Stomach (tissue), 8 donors: ENCODE measurements at regions not wholly inside any gene's neighbourhood (a gene's known extent, or its start where the extent isn't known, plus 50 kb on each side); places are given as distances from the start of the nearest gene placed in this dataset.
"Not testable (repeated sequence)": the region's sequence is repeated elsewhere in the genome, so short reads cannot be mapped to it uniquely, and the experiment has no call there.

Experiments
- DNase-seq, 2 donors: peaks; one replicate each; pipeline versions ENCODE4 v3.0.0 to v3.0.0-alpha.2; 2013 to 2019
- H3K27ac ChIP-seq, 5 donors: fragments of 200-600 bp in 4 of 5; sonication (generic) in 4 of 5; one replicate each; pipeline ENCODE4 v1.5.1; 2013 to 2019; ENCODE audit warnings: mild to moderate bottlenecking in 1 of 5, moderate library complexity in 1 of 5
- H3K27me3 ChIP-seq, 3 donors: fragments of 200-600 bp; sonication (generic); one replicate each; pipeline ENCODE4 v1.5.1; 2017 to 2019; ENCODE audit warnings: mixed run types in 1 of 3
- H3K36me3 ChIP-seq, 4 donors: fragments of 200-600 bp; sonication (generic); 1 replicate in 3 of 4; 2 replicates in 1 of 4; pipeline ENCODE4 v1.5.1; 2016 to 2019
- H3K4me1 ChIP-seq, 4 donors: fragments of 200-600 bp; sonication (generic); one replicate each; pipeline ENCODE4 v1.5.1; 2016 to 2019
- H3K4me3 ChIP-seq, 4 donors: fragments of 200-600 bp; sonication (generic) in 3 of 4; one replicate each; pipeline ENCODE4 v1.5.1; 2016 to 2019; ENCODE audit warnings: mild to moderate bottlenecking in 1 of 4
- H3K9me3 ChIP-seq, 4 donors: fragments of 200-600 bp; sonication (generic); one replicate each; pipeline ENCODE4 v1.5.1; 2016 to 2019
- CTCF ChIP-seq, 7 experiments: fragments of 450-650 bp in 4 of 7; fragments of 200-600 bp in 3 of 7; sonication (generic) in 3 of 7; IDR thresholded peaks; one replicate each; pipeline ENCODE4 v1.5.1; 2016 to 2019; ENCODE audit warnings: antibody characterized with exemption in 7 of 7, control low read depth in 2 of 7, mild to moderate bottlenecking in 1 of 7
- EP300 ChIP-seq: sonication (generic); formaldehyde crosslinking; IDR thresholded peaks from one replicate; pipeline ENCODE4 v1.6.1; 2017; ENCODE audit warnings: antibody characterized with exemption
- POLR2A ChIP-seq, 4 donors: fragments of 450-650 bp; IDR thresholded peaks; one replicate each; pipeline ENCODE4 v1.6.1; 2016; ENCODE audit warnings: antibody characterized with exemption in 4 of 4, control low read depth in 2 of 4, mild to moderate bottlenecking in 1 of 4, moderate library complexity in 1 of 4
- POLR2AphosphoS5 ChIP-seq, 3 donors: sonication (generic); formaldehyde crosslinking; IDR thresholded peaks; one replicate each; pipeline ENCODE4 v1.6.1; 2016; ENCODE audit warnings: antibody characterized with exemption in 3 of 3
- WGBS, 5 donors: extraction: QIAGEN DNeasy Blood & Tissue Kit in 3 of 5; methylation state at CpG; one replicate each; pipeline versions ENCODE4 v1.1.5 to v1.1.7; 2013 to 2018; 5-methylcytosine and 5-hydroxymethylcytosine counted together
- intact Hi-C: fragments of 100-400 bp; cut with DNase I; formaldehyde crosslinking; loops from one replicate; pipeline ENCODE4 v1.15.1; 2023; ENCODE audit warnings: low total_unique reads
- donor health status: healthy with polysubstance abuse.
- donor health status: Bipolar disorder and iron deficiency.
- donor health status: healthy.

GRCh38 chr6:105867821-105868220 lies 218.3 kb upstream of the PRDM1 start:
- TF ChIP-seq POLR2A (IDR thresholded peaks at IDR 0.05) (no peak), EP300 (no peak), POLR2AphosphoS5 (IDR thresholded peaks at IDR 0.05) (no peak), CTCF (IDR thresholded peaks at IDR 0.05) (no peak)

GRCh38 chr6:105867277-105867676 lies 218.9 kb upstream of the PRDM1 start:
- intact Hi-C loops: no loop called here
- Histone ChIP-seq H3K4me1 (no peaks in the 10 kb centered on the region), H3K36me3 (no peaks in the 10 kb centered on the region), H3K4me3 (no peak overlapping the region), H3K9me3 (no peaks in the 10 kb centered on the region), H3K27ac (no peak overlapping the region), H3K27me3 (no peaks in the 10 kb centered on the region)
- TF ChIP-seq POLR2A (IDR thresholded peaks at IDR 0.05) (no peak), POLR2AphosphoS5 (IDR thresholded peaks at IDR 0.05) (no peak)
- 80 to 92% (median 89%) methylated on average over 5 of the region's 5 CpGs for WGBS, 5 donors
- no peak for DNase-seq

More at GRCh38 chr6:105867821-105868220, 218.3 kb upstream of the PRDM1 start:
- Histone ChIP-seq H3K36me3 (no peaks in the 10 kb centered on the region), H3K9me3 (no peaks in the 10 kb centered on the region), H3K27ac (no peak overlapping the region), H3K4me3 (no peak overlapping the region), H3K27me3 (no peaks in the 10 kb centered on the region), H3K4me1 (peaks cover 0 to 1% (median 0%) of the 10 kb centered on the region in 4 donors)
- intact Hi-C loops: no loop called here
- 78 to 91% (median 84%) methylated on average over 2 of the region's 2 CpGs for WGBS, 5 donors
- no peak for DNase-seq

GRCh38 chr6:105862936-105863607 lies 223.1 kb upstream of the PRDM1 start:
- intact Hi-C loops: no loop called here
- Histone ChIP-seq H3K27ac (no peak overlapping the region), H3K4me3 (no peak overlapping the region), H3K36me3 (no peaks in the 10 kb centered on the region), H3K4me1 (no peaks in the 10 kb centered on the region), H3K9me3 (no peaks in the 10 kb centered on the region), H3K27me3 (no peaks in the 10 kb centered on the region)
- TF ChIP-seq POLR2A (IDR thresholded peaks at IDR 0.05): no peak
- no peak for TF ChIP-seq CTCF (IDR thresholded peaks at IDR 0.05)
- no peak for TF ChIP-seq EP300
- no peak for TF ChIP-seq POLR2AphosphoS5 (IDR thresholded peaks at IDR 0.05)
- DNase-seq: no peak
- WGBS, 5 donors: 81 to 91% (median 89%) methylated on average over 5 of the region's 5 CpGs

GRCh38 chr6:105860927-105861326 lies 225.2 kb upstream of the PRDM1 start:
- intact Hi-C loops, H3K4me3 ChIP-seq: not testable (repeated sequence)

GRCh38 chr6:105859457-105859856 lies 226.7 kb upstream of the PRDM1 start:
- Histone ChIP-seq H3K27ac (no peak overlapping the region), H3K4me1 (no peaks in the 10 kb centered on the region), H3K36me3 (no peaks in the 10 kb centered on the region), H3K4me3 (no peak overlapping the region), H3K9me3 (no peaks in the 10 kb centered on the region), H3K27me3 (no peaks in the 10 kb centered on the region)
- no peak for TF ChIP-seq EP300
- TF ChIP-seq POLR2AphosphoS5 (IDR thresholded peaks at IDR 0.05): no peak
- TF ChIP-seq POLR2A (IDR thresholded peaks at IDR 0.05): no peak
- no peak for TF ChIP-seq CTCF (IDR thresholded peaks at IDR 0.05)
- no peak for DNase-seq
- 94 to 100% (median 95%) methylated on average over 1 of the region's 1 CpG for WGBS, 5 donors
- intact Hi-C loops: no loop called here

More at GRCh38 chr6:105860927-105861326, 225.2 kb upstream of the PRDM1 start:
- not testable (repeated sequence) for DNase-seq, H3K27me3 ChIP-seq, H3K36me3 ChIP-seq, H3K9me3 ChIP-seq, H3K4me1 ChIP-seq, H3K27ac ChIP-seq

- H3K9me3 ChIP-seq, H3K4me1 ChIP-seq, intact Hi-C loops, H3K27ac ChIP-seq, DNase-seq, H3K27me3 ChIP-seq, H3K4me3 ChIP-seq, H3K36me3 ChIP-seq: not testable (repeated sequence)
- WGBS, 5 donors: 94 to 99% (median 95%) methylated on average over 3 of the region's 3 CpGs
Observed at GRCh38 chr6:105858639-105859038, 227.5 kb upstream of the PRDM1 start.
